CD4-positive, alpha-beta T cell treated with Interferon gamma for 1 hour (primary cell): ENCODE measurements at regions not wholly inside any gene's neighbourhood (a gene's known extent, or its start where the extent isn't known, plus 50 kb on each side); places are given as distances from the start of the nearest gene placed in this dataset.
"Not testable (repeated sequence)": the region's sequence is repeated elsewhere in the genome, so short reads cannot be mapped to it uniquely, and the experiment has no call there.

Experiments
- DNase-seq: peaks from one replicate; pipeline ENCODE4 v3.0.0-alpha.2; 2020

DNA sequence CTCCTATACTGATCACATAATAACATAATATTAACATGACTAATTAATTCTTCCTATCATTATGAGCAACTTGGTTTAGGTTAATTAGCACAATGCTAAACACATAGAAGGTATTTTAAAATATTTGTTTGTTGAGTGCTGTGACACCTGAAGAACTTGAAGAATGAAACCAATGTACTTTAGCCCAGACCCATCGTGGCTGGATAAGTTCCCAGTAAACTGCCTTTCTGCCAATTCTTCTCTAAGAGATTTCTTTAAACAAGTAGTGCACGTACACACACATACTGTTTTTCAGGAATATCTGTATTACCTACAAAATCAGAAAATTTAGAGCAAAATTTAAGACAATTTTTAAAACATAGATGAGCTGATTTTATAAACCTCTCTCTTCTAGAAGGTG lies 207.4 kb upstream of the SSTR1 start:
- no peak for DNase-seq

- DNase-seq, result no peak
Observed at GRCh38 chr14:38001501-38001900, 206.2 kb upstream of the SSTR1 start.

DNA sequence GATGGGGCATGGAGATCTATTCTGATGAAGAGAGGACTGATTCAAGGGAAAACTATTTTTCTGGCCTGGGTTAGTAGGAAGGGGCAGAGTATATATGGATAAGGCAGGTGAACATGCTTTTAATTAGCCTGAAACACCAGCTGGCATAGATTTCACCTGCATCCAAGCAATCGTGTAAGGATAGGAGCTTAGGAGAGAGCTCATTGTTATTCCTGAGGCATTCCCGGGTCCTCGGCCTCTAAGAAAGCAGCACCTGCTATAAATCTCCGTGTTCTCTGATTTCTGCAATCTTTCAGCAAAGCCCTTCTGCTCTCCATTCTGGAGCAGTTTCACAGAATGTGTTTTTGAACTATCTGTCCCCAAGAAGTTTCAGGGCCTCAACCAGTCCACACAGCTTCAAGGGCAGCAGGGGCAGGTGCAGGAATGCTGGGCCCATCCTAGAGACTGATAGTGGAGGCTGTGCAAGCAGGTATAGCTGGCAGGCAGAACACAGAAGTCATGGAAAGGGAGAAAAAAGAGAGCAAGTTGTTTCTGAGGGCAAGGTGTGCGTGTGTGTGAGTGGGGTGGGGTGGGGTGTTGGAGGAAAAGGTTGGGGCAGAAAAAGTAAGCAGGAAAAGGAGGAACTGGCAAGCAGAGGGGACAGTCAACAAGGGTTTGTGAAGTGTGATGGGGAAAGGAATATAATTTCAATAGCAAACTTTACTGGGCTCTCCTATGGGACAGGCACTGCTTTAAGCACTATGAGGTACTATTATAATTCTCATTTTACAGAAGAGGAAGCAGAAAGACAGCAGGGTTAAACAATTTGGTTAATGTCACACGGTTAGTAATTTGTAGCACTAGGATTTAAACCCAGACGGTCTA lies 203.7 kb upstream of the SSTR1 start:
- no peak for DNase-seq

- DNase-seq, result no peak
Observed at GRCh38 chr14:38004610-38004879, 203.2 kb upstream of the SSTR1 start.

- DNase-seq, result not testable (repeated sequence)
Observed at GRCh38 chr14:38011156-38011555, 196.5 kb upstream of the SSTR1 start.

DNA sequence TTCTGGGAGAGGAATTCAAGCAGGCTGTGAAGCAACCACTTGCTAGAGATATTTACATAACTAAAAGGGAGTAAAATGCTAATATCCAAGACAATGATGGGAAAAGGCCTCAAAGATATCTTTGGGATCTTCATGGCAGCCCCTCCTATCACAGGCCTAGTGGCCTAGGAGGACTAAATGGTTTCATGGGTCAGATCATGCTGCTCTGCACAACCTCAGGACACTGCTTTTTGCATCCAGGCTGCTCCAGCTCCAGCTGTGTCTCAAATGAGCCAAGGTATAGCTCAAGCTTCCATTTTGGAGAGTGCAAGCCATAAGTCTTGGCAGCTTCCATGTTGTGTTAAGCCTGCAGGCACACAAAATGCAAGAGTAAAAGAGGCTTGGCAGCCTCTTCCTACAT lies 195.6 kb upstream of the SSTR1 start:
- no peak for DNase-seq

DNA sequence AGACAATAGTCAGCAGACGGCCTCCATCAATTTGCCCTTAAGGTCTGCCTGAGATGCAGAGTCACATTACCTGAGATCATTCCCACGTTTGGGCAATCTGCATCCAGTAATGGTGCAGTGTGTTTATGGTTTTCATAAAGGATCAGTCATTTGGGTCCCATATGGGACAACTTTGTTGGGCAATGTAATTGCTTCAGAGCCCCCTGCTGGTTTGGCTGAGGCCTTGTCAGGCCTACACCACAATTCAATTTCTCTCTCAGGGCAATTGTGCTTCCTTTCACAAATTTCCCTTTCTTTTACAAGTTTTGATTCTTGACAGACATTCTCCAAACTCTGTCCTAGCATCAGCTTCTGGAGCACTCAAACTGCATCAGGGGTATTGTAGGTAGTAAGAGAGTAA lies 191.2 kb upstream of the SSTR1 start:
- DNase-seq, result no peak

DNA sequence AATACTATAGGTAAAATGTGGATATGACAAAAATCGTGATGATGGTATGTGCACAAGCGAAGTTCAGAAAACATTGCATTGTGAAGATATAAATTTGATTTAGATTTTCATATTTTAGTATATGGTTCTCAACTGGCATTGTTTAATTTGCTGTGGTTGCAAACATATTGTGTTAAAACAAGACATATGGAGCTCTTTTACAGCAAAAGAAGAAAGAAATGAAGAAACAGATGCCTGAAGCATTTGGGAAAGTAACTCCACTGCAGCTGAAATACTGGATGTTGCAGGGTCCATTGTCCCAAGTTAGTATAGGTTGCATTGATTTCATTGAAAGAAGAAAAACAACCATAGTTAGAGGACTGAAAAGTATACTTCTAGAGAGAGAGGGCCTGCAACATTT lies 185.8 kb upstream of the SSTR1 start:
- no peak for DNase-seq

DNA sequence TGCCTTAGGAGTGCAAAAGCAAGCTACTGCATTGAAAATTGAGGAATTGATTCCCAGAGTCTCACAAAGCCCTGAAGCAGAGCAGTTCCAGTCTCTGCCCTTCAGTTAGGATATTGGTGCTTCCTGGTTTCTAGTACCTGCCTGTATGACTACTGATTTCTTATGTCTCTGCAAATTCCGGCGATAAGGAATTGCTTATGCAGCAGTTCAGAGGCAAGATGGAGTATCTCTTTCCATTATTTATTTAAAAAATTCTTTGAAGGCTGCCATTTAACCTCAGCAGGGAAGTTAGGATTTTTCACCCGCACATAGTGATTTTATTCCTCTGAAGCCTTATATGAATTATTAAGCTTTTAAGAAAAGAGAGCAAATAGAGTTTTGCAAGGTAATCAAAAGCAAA lies 184.9 kb upstream of the SSTR1 start:
- no peak for DNase-seq

- DNase-seq, result no peak
Observed at GRCh38 chr14:38038171-38038570, 169.5 kb upstream of the SSTR1 start.

GRCh38 chr14:38038986-38039385 lies 168.7 kb upstream of the SSTR1 start:
- no peak for DNase-seq

DNA sequence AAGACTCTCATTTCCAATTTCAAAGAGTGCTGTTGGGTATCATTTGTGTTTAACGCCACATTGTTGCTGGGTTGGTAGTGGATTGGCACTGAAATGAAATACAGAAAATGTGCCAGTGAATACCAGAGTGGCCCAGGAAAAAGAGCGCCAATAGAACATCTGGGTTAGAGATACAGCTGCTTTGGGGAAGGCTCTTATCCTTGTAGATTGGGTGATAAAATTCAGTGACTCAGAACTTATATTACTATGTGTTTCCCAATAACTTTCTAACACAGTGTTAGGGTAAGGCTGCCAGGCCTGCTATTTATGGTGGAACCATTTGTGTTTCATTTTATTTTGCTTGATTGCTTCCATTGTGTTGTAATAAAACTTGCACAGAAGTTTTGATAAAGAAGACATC lies 168.2 kb upstream of the SSTR1 start:
- no peak for DNase-seq

DNA sequence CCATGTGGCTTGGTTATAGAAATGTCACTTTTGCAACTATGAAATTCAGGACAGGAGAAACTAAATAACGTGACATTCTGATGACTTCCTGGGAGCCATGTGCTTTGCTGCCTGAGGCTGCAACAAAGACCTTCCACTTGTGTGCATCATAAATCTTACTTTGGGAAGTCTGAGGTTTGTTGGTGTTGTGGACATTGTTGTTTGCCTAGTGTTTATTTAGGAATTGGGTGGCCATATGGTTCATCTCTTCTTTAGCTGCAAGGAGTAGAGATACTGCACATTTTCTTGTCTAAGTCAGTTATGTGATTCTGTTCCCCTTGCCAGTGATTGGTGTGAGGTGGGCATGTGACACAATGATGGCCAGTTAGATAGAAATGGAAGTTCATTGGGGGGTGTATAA lies 167.3 kb upstream of the SSTR1 start:
- no peak for DNase-seq

DNA sequence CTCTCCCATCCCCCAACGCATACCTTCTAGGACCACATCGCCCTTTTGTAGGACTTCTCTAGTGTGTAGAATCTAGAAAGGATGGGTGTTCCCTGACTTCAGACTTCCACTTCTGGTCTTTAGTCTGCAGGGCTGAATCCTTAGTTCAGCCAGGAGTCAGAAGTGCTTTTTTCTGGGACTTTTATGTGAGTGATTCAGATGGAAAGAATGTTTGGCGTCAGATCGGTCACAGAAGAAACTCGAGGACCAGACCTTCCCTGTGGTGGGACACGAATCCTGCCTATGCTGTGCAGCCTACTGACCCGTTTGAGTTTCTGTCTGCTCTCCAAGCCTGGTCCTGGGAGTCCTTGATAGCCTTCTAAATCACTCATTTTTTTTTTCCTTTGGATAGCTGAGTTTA lies 165.4 kb upstream of the SSTR1 start:
- no peak for DNase-seq

- no peak for DNase-seq
Observed at GRCh38 chr14:38044710-38045109, 163.0 kb upstream of the SSTR1 start.

DNA sequence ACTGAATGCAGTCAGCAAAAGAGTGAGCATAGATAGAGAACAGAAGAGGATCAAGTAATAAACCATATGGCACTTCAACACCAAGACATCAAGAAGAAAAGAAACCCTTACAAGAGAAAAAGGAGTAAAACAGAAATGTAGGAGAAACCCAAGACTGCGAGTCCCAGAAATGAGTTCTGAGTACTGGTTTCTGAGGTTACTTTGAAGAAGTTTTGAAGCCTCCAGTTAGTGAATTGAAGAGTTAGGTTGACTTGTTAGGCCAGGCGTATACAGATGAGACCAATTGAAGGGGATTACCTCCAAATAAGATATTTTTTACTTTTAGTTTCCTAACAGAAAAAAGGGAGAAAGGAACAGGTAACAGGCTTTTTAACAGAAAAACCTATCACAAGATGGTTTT lies 162.2 kb upstream of the SSTR1 start:
- no peak for DNase-seq

- no peak for DNase-seq
Observed at GRCh38 chr14:38046160-38046559, 161.5 kb upstream of the SSTR1 start.

DNA sequence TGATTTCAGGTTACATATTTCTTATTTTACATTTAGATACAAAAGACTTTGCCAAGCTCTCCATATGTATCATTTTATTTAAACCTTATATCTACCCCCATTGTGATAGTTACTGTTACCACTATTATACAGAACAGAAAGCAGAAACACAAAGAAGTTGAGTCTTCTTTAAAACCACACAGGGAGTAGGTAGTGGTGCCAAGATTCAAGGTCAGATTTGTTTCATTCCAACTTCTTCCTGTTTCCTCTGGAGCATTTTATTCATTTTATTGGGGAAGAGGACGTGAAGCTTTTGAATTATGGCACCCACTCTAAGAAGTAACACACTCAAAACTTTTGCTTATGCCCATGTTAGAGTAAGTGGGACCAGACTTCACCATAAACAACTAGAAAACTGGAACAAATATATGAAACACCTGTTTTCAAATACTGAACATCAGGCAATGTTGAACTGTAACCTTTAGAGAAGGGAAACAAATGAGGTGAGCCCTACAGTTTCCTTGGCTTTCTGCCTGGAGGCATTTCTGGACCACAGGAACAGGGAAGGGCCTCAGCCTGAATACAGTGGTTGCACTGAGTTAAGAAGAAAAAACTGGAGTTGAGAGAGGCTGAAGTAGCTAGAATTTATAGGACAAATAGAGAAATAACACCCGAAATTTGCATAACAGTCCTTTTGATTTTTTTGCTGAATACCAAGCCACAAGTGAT lies 160.4 kb upstream of the SSTR1 start:
- DNase-seq, result no peak

DNA sequence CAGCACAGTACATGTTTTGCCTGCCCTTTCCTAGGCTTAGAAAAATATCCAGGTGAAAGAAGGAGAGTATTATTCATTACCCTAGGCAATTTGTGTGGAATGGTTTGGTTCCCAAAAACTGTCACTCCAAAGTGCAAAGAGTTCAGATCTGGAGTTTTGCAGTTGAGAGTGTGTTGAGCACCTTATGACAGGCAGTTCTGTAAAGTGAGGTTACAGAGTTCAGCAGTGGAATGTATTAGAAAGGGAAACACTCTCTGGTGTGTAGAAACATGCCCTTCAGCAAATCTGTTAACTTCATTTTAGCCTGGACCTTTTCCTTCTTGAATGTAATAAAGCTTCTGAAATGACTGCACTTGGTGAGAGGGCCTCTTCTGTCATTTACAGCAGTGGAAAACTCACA lies 154.0 kb upstream of the SSTR1 start:
- no peak for DNase-seq

- DNase-seq, result peak; percentile 6
Observed at GRCh38 chr14:38056270-38056669, 151.4 kb upstream of the SSTR1 start.

GRCh38 chr14:38062223-38062622 lies 145.5 kb upstream of the SSTR1 start:
- not testable (repeated sequence) for DNase-seq

GRCh38 chr14:38063711-38064320 lies 143.9 kb upstream of the SSTR1 start:
- DNase-seq, result no peak

DNA sequence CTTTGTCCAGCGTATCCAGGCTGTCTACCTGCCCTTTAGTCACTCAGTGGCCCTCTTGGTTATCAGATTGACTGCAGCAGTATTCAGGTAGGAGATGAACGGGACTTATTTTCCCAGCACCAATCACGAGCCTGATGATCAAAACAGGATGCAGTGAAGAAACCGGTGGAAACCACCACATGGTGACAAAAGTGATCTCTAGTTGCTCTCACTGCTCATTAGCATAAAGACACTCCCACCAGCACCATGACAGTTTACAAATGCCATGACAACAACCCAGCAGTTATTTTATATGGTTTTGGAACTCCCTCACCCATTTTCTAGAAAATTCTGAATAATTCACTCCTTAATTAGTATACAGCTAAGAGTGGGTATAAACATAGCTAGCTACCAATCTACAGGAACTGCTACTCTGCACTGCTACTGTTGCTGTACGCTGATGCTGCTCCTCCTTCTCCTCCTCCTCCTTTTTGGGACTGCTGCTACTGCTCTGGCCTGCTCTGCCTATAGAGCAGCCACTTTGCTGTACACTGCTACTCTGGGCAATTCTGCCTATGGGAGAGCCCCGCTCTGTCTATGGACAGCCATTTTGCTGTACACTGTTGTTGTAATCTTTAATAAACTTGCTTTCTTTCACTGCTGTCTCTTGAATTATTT lies 142.5 kb upstream of the SSTR1 start:
- peak; percentile 80 for DNase-seq

DNA sequence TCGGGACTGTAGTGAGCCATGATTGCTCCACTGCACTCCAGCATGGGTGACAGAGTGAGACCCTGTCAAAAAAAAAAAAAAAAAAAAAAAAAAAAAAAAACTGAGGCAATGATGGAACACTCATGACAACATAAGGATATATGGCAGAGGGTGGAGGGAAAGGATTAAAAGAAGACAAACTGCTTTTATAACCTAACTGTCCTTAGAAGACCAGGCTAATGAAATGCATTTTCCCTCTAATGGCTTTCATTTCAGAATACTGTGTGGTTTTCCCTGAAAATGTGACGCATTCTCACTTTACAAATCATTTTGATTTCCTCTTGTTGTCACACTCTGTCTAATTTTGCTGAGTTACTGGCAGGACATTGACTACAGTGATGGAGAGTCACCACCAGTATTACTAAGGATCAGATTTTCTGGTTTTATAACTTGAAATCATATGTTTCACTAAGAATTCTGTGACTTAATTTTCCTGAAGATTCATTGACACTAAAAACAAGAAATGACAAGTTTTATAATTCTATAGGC lies 137.6 kb upstream of the SSTR1 start:
- DNase-seq, result no peak
